ENCODE measurements at regions not wholly inside any gene's neighbourhood (a gene's known extent, or its start where the extent isn't known, plus 50 kb on each side); places are given as distances from the start of the nearest gene placed in this dataset.

DNA sequence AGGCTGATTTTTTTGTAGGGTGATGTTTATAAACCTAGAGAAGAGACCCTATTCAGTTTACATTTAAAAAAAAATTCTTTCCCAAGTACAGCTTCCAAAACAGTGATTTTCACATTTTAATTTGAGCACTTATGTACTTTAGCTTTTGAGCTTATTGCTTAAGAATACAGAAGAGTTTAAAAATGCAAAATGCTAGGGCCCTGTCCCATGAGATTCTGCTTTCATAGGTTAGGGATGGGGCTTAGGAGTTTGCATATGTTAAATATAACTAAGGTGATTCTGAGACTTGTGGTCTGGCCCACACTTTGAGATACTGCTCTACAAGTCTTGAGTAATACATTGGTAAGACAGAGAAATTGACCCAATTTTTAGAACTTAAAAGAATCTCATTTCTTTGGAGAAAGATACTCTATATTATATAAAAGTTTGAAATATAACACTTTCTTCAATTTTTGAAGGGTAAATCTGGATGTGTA is 137.3 kb upstream of the CWC22 start:
- no peak overlapping the region for H3K4me3 ChIP-seq
- intact Hi-C loops (cut with DNase I; ENCODE audit: low total_unique reads), result no loop called here
- TF ChIP-seq CTCF (IDR thresholded peaks at IDR 0.05), result no peak
- TF ChIP-seq POLR2AphosphoS5 (IDR thresholded peaks at IDR 0.05), result no peak
- TF ChIP-seq POLR2A (IDR thresholded peaks at IDR 0.05), result no peak
- TF ChIP-seq EP300 (IDR thresholded peaks at IDR 0.05), result no peak

GRCh38 chr2:180143633-180144337 is 136.7 kb upstream of the CWC22 start:
- WGBS, 5 donors, result 78 to 85% (median 82%) methylated on average over 5 of the region's 5 CpGs
- H3K9me3 ChIP-seq, result no peaks in the 10 kb centered on the region

More for the DNA sequence above, 137.3 kb upstream of the CWC22 start:
- DNase-seq, result no peak
- Histone ChIP-seq H3K36me3 (no peaks in the 10 kb centered on the region), H3K27ac (no peak overlapping the region), H3K4me1 (no peaks in the 10 kb centered on the region), H3K27me3 (no peaks in the 10 kb centered on the region), H3K9me3 (no peaks in the 10 kb centered on the region)

DNA sequence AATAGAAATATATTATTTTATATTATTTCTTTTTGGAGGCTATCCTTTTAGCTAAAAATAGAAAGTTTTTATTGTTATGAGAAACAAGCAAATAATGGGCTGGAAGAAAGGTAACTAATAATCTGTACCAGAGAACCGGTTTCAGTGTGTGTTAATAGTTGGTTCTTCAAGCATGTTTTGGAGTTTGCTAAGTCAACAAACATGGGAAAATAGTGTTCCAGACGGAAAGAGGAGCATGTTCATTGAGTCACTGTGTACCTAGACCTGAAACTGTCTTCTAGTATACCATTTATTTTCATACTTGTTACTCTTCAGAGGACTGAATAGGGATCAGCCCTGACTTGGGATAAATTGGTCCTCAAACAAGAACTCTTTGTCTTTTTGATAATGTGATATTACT is 134.5 kb upstream of the CWC22 start:
- TF ChIP-seq EP300 (IDR thresholded peaks at IDR 0.05), result no peak
- no peak for TF ChIP-seq POLR2A (IDR thresholded peaks at IDR 0.05)
- TF ChIP-seq CTCF (IDR thresholded peaks at IDR 0.05), result no peak
- TF ChIP-seq POLR2AphosphoS5 (IDR thresholded peaks at IDR 0.05), result no peak
- Histone ChIP-seq H3K36me3 (no peaks in the 10 kb centered on the region), H3K27me3 (no peaks in the 10 kb centered on the region), H3K27ac (no peak overlapping the region), H3K4me3 (no peak overlapping the region), H3K9me3 (no peaks in the 10 kb centered on the region), H3K4me1 (no peaks in the 10 kb centered on the region)
- intact Hi-C loops (cut with DNase I; ENCODE audit: low total_unique reads), result no loop called here
- 37 to 53% (median 51%) methylated on average over 2 of the region's 2 CpGs for WGBS, 5 donors
- DNase-seq, result no peak

More at GRCh38 chr2:180143633-180144337, 136.7 kb upstream of the CWC22 start:
- Histone ChIP-seq H3K27ac (no peak overlapping the region), H3K27me3 (no peaks in the 10 kb centered on the region), H3K4me1 (no peaks in the 10 kb centered on the region), H3K4me3 (no peak overlapping the region), H3K36me3 (no peaks in the 10 kb centered on the region)
- intact Hi-C loops (cut with DNase I; ENCODE audit: low total_unique reads), result no loop called here
- no peak for DNase-seq
- TF ChIP-seq CTCF (IDR thresholded peaks at IDR 0.05) (no peak), POLR2A (IDR thresholded peaks at IDR 0.05) (no peak), POLR2AphosphoS5 (IDR thresholded peaks at IDR 0.05) (no peak), EP300 (IDR thresholded peaks at IDR 0.05) (no peak)

- H3K4me1 ChIP-seq, result no peaks in the 10 kb centered on the region
- no peak overlapping the region for H3K27ac ChIP-seq
- no peak overlapping the region for H3K4me3 ChIP-seq
- peak in 1 of 2 donors; percentile 26 for DNase-seq
- H3K27me3 ChIP-seq, result no peaks in the 10 kb centered on the region
- intact Hi-C loops (cut with DNase I; ENCODE audit: low total_unique reads), result no loop called here
- 10 to 40% (median 22%) methylated on average over 1 of the region's 1 CpG for WGBS, 5 donors
- no peaks in the 10 kb centered on the region for H3K36me3 ChIP-seq
- TF ChIP-seq POLR2A (IDR thresholded peaks at IDR 0.05) (no peak), POLR2AphosphoS5 (IDR thresholded peaks at IDR 0.05) (peak in 1 of 3 donors; percentile 20)
- no peaks in the 10 kb centered on the region for H3K9me3 ChIP-seq
Observed at GRCh38 chr2:180133736-180134135, 126.6 kb upstream of the CWC22 start.

GRCh38 chr2:180130403-180130802 is 123.3 kb upstream of the CWC22 start:
- no peak for DNase-seq
- H3K27me3 ChIP-seq, result no peaks in the 10 kb centered on the region
- no peak overlapping the region for H3K27ac ChIP-seq
- intact Hi-C loops (cut with DNase I; ENCODE audit: low total_unique reads), result no loop called here
- H3K36me3 ChIP-seq, result no peaks in the 10 kb centered on the region
- no peaks in the 10 kb centered on the region for H3K9me3 ChIP-seq
- H3K4me1 ChIP-seq, result peaks cover 0 to 6% (median 2%) of the 10 kb centered on the region in 4 donors
- H3K4me3 ChIP-seq, result no peak overlapping the region
- TF ChIP-seq EP300 (IDR thresholded peaks at IDR 0.05) (no peak), POLR2A (IDR thresholded peaks at IDR 0.05) (no peak), CTCF (IDR thresholded peaks at IDR 0.05) (no peak), POLR2AphosphoS5 (IDR thresholded peaks at IDR 0.05) (no peak)
